WTC11 (cell line): ENCODE measurements at regions not wholly inside any gene's neighbourhood (a gene's known extent, or its start where the extent isn't known, plus 50 kb on each side); places are given as distances from the start of the nearest gene placed in this dataset.

Experiments used
- ATAC-seq: fragments of 200-7000 bp; cut with Tn5 transposase; 2 replicates; pipeline ENCODE4 v1.10.0; 2021; ENCODE audit warnings: mild to moderate bottlenecking, moderate library complexity
- CTCF ChIA-PET: fragments of 300-600 bp; sonication (Branson Sonifier 250); formaldehyde crosslinking; loops from one replicate; lab custom pipeline; 2021; ENCODE audit warnings: antibody characterized with exemption; lab: Charles Lee
- POLR2A ChIA-PET: fragments of 350-600 bp; sonication (Branson Sonifier 250); formaldehyde crosslinking; loops from one replicate; lab custom pipeline; 2021; ENCODE audit warnings: antibody characterized with exemption; lab: Charles Lee
- DNase-seq: peaks from one replicate; pipeline ENCODE4 v3.0.0; 2021; ENCODE audit warnings: low spot score
- H3K27ac Mint-ChIP-seq: 2 replicates; pipeline ENCODE4 v1.8.0; 2021; ENCODE audit warnings: mixed read lengths
- H3K27me3 Mint-ChIP-seq: 2 replicates; pipeline ENCODE4 v1.8.0; 2021; ENCODE audit warnings: low read depth, mild to moderate bottlenecking, moderate library complexity, mixed read lengths
- H3K36me3 Mint-ChIP-seq: 2 replicates; pipeline ENCODE4 v1.8.0; 2021; ENCODE audit warnings: mixed read lengths
- H3K4me1 Mint-ChIP-seq: 2 replicates; pipeline ENCODE4 v1.8.0; 2022; ENCODE audit warnings: mixed read lengths
- H3K4me3 Mint-ChIP-seq: 2 replicates; pipeline ENCODE4 v1.8.0; 2021; ENCODE audit warnings: mild to moderate bottlenecking, moderate library complexity, mixed read lengths
- H3K9me3 Mint-ChIP-seq: 2 replicates; pipeline ENCODE4 v1.8.0; 2021; ENCODE audit warnings: mixed read lengths
- ARID4B ChIP-seq: sonication (generic); formaldehyde crosslinking; IDR thresholded peaks from 2 replicates; pipeline ENCODE4 v1.8.0; 2023; ENCODE audit warnings: missing genetic modification reagents, mild to moderate bottlenecking, borderline replicate concordance
- ATF2 ChIP-seq: sonication (generic); formaldehyde crosslinking; IDR thresholded peaks from 2 replicates; pipeline ENCODE4 v1.8.1; 2022; ENCODE audit warnings: low read depth, missing genetic modification reagents, borderline replicate concordance
- ATF3 ChIP-seq: sonication (generic); formaldehyde crosslinking; conservative IDR thresholded peaks from 2 replicates; pipeline ENCODE4 v1.8.1; 2022; ENCODE audit warnings: mild to moderate bottlenecking, missing genetic modification reagents
- ATF6 ChIP-seq: sonication (generic); formaldehyde crosslinking; IDR thresholded peaks from 2 replicates; pipeline ENCODE4 v1.8.1; 2023; ENCODE audit warnings: mild to moderate bottlenecking, missing genetic modification reagents
- E2F5 ChIP-seq: sonication (generic); formaldehyde crosslinking; IDR thresholded peaks from 2 replicates; pipeline ENCODE4 v1.8.1; 2022; ENCODE audit warnings: mild to moderate bottlenecking, moderate library complexity, missing genetic modification reagents
- ERG ChIP-seq: fragments of 250-450 bp; sonication (Bioruptor Pico); IDR thresholded peaks from 2 replicates; pipeline ENCODE4 v1.8.0; 2021; ENCODE audit warnings: mild to moderate bottlenecking
- ETV6 ChIP-seq: sonication (generic); formaldehyde crosslinking; IDR thresholded peaks from 2 replicates; pipeline ENCODE4 v1.8.1; 2022; ENCODE audit warnings: mild to moderate bottlenecking, missing genetic modification reagents
- FOXK1 ChIP-seq: sonication (generic); formaldehyde crosslinking; IDR thresholded peaks from 2 replicates; pipeline ENCODE4 v1.8.0; 2022; ENCODE audit warnings: mild to moderate bottlenecking, moderate library complexity, missing genetic modification reagents
- GRHL2 ChIP-seq: fragments of 250-450 bp; sonication (Bioruptor Pico); IDR thresholded peaks from 2 replicates; pipeline ENCODE4 v1.8.0; 2022; ENCODE audit warnings: mild to moderate bottlenecking, moderate library complexity; ENCODE audit not compliant: insufficient replicate concordance, severe bottlenecking
- JAZF1 ChIP-seq: fragments of 250-450 bp; sonication (Bioruptor Pico); IDR thresholded peaks from 2 replicates; pipeline ENCODE4 v1.9.0; 2021; ENCODE audit warnings: moderate library complexity, mild to moderate bottlenecking, inconsistent platforms
- JUN ChIP-seq: sonication (generic); formaldehyde crosslinking; IDR thresholded peaks from 2 replicates; pipeline ENCODE4 v1.8.0; 2023; ENCODE audit warnings: mild to moderate bottlenecking, missing genetic modification reagents
- MLX ChIP-seq: sonication (generic); formaldehyde crosslinking; IDR thresholded peaks from 2 replicates; pipeline ENCODE4 v1.8.1; 2023; ENCODE audit warnings: mild to moderate bottlenecking, missing genetic modification reagents, moderate library complexity
- MXD4 ChIP-seq: fragments of 250-450 bp; sonication (Bioruptor Pico); IDR thresholded peaks from 2 replicates; pipeline ENCODE4 v1.8.0; 2021; ENCODE audit warnings: mild to moderate bottlenecking, moderate library complexity, borderline replicate concordance
- NFATC4 ChIP-seq: fragments of 250-450 bp; sonication (Bioruptor Pico); IDR thresholded peaks from 2 replicates; pipeline ENCODE4 v1.9.0; 2021; ENCODE audit warnings: mild to moderate bottlenecking
- NFE2L1 ChIP-seq: sonication (generic); formaldehyde crosslinking; IDR thresholded peaks from 2 replicates; pipeline ENCODE4 v1.8.1; 2023; ENCODE audit warnings: missing genetic modification reagents
- NFYB ChIP-seq: sonication (generic); formaldehyde crosslinking; conservative IDR thresholded peaks from 2 replicates; pipeline ENCODE4 v1.8.0; 2022; ENCODE audit warnings: low read depth, missing genetic modification reagents
- SMAD4 ChIP-seq: sonication (generic); formaldehyde crosslinking; IDR thresholded peaks from 2 replicates; pipeline ENCODE4 v1.8.0; 2022; ENCODE audit warnings: mild to moderate bottlenecking, missing genetic modification reagents
- TEAD4 ChIP-seq: sonication (generic); formaldehyde crosslinking; IDR thresholded peaks from 2 replicates; pipeline ENCODE4 v1.8.0; 2022; ENCODE audit warnings: mild to moderate bottlenecking, missing genetic modification reagents
- ZMAT4 ChIP-seq: fragments of 250-450 bp; sonication (Bioruptor Pico); IDR thresholded peaks from 2 replicates; pipeline ENCODE4 v1.9.0; 2021; ENCODE audit warnings: mild to moderate bottlenecking
- ZNF138 ChIP-seq: sonication (generic); formaldehyde crosslinking; conservative IDR thresholded peaks from 2 replicates; pipeline ENCODE4 v1.8.1; 2022; ENCODE audit warnings: mild to moderate bottlenecking, moderate library complexity, missing genetic modification reagents
- ZNF425 ChIP-seq: fragments of 250-450 bp; sonication (Bioruptor Pico); conservative IDR thresholded peaks from 2 replicates; pipeline ENCODE4 v1.9.0; 2021; ENCODE audit warnings: mild to moderate bottlenecking

GRCh38 chr2:146934921-146935320 is 909.9 kb upstream of the ACVR2A start:
- TF ChIP-seq NFATC4 (CRISPR knock-in tag), result no peak
- TF ChIP-seq ZMAT4 (CRISPR knock-in tag), result no peak
- no peak for TF ChIP-seq NFE2L1
- no peak for TF ChIP-seq SMAD4 (CRISPR knock-in tag)
- no peak for TF ChIP-seq TEAD4 (CRISPR knock-in tag)
- TF ChIP-seq ETV6 (CRISPR knock-in tag), result no peak
- TF ChIP-seq JAZF1 (CRISPR knock-in tag), result no peak
- TF ChIP-seq, all 79 proteins: peak for 0
- H3K4me3 Mint-ChIP-seq, result no peak overlapping the region
- no peaks in the 10 kb centered on the region for H3K9me3 Mint-ChIP-seq
- H3K27ac Mint-ChIP-seq, result no peak overlapping the region
- no peak for DNase-seq
- peaks cover 4% of the 10 kb centered on the region; the same call in 1 of the 2 replicates for H3K4me1 Mint-ChIP-seq
- no peaks in the 10 kb centered on the region for H3K36me3 Mint-ChIP-seq
- CTCF ChIA-PET, result no interaction called here
- POLR2A ChIA-PET, result no interaction called here
- H3K27me3 Mint-ChIP-seq, result no peaks in the 10 kb centered on the region
- ATAC-seq, result no peak

- TF ChIP-seq MLX (CRISPR knock-in tag), result no peak
- no peak for TF ChIP-seq ATF3 (CRISPR knock-in tag)
- TF ChIP-seq ATF2, result no peak
- TF ChIP-seq JUN (CRISPR knock-in tag), result no peak
- TF ChIP-seq ZNF425 (CRISPR knock-in tag), result no peak
- no peak for TF ChIP-seq MXD4 (CRISPR knock-in tag)
- TF ChIP-seq FOXK1 (CRISPR knock-in tag), result no peak
- no peak for TF ChIP-seq NFYB
- TF ChIP-seq ZNF138 (CRISPR knock-in tag), result no peak
- no peak for TF ChIP-seq E2F5 (CRISPR knock-in tag)
- TF ChIP-seq ATF6 (CRISPR knock-in tag), result no peak
- no peak for TF ChIP-seq ARID4B (CRISPR knock-in tag)
- no peak for TF ChIP-seq GRHL2 (CRISPR knock-in tag)
- no peak for TF ChIP-seq ERG (CRISPR knock-in tag)
- POLR2A ChIA-PET, result no interaction called here
- H3K4me1 Mint-ChIP-seq, result peaks cover 4% of the 10 kb centered on the region; the same call in 1 of the 2 replicates
- ATAC-seq, result peak; percentile 81
- no peak overlapping the region for H3K4me3 Mint-ChIP-seq
- CTCF ChIA-PET, result interaction anchor here (1.4 kb wide), 1 partner anchor 401 kb away, joined by 3 read pairs; no protein-coding TSS in a partner anchor
- no peak for DNase-seq
- H3K27ac Mint-ChIP-seq, result no peak overlapping the region
- H3K9me3 Mint-ChIP-seq, result no peaks in the 10 kb centered on the region
- no peaks in the 10 kb centered on the region for H3K27me3 Mint-ChIP-seq
- H3K36me3 Mint-ChIP-seq, result no peaks in the 10 kb centered on the region
Observed at GRCh38 chr2:146931109-146931508, 913.7 kb upstream of the ACVR2A start.
